Panc1 (cell line): ENCODE measurements at regions not wholly inside any gene's neighbourhood (a gene's known extent, or its start where the extent isn't known, plus 50 kb on each side); places are given as distances from the start of the nearest gene placed in this dataset.

Experiments
- ATAC-seq: fragments of 200-7000 bp; cut with Tn5 transposase; 2 replicates; pipeline ENCODE4 v1.9.1; 2020; ENCODE audit warnings: mild to moderate bottlenecking, moderate library complexity
- BruUV-seq: library from RNA; stranded (reverse); fragments of 400-500 nt; replicated peaks from 2 replicates; lab custom pipeline; 2021; lab: Mats Ljungman, UMichigan
- CTCF ChIA-PET: fragments of 300-600 bp; sonication (Branson Sonifier 250); formaldehyde crosslinking; loops from one replicate; lab custom pipeline; 2022; ENCODE audit warnings: antibody characterized with exemption; lab: Charles Lee
- POLR2A ChIA-PET: fragments of 300-600 bp; sonication (Branson Sonifier 250); formaldehyde crosslinking; loops from one replicate; lab custom pipeline; 2022; ENCODE audit warnings: antibody characterized with exemption; lab: Charles Lee
- DNase-seq: peaks from one replicate; pipeline ENCODE4 v3.0.0-alpha.2; 2010; ENCODE audit warnings: low read depth, low spot score
- H3K27ac ChIP-seq: 2 replicates; pipeline ENCODE4 v1.5.1; 2011; ENCODE audit warnings: mild to moderate bottlenecking, low read length, inconsistent platforms
- H3K27me3 ChIP-seq: fragments of 200-500 bp; sonication (Bioruptor generic); 2 replicates; pipeline ENCODE4 v1.6.0; 2014; ENCODE audit warnings: low read length, inconsistent platforms; ENCODE audit not compliant: control insufficient read depth, insufficient read depth
- H3K36me3 ChIP-seq: fragments of 200-500 bp; sonication (Bioruptor generic); 2 replicates; pipeline ENCODE4 v1.5.1; 2014; ENCODE audit warnings: inconsistent platforms, mild to moderate bottlenecking, low read length, moderate library complexity; ENCODE audit not compliant: control insufficient read depth, insufficient read depth
- H3K4me1 ChIP-seq: 2 replicates; pipeline ENCODE4 v1.5.1; 2011; ENCODE audit warnings: inconsistent platforms, mild to moderate bottlenecking, low read length, moderate library complexity; ENCODE audit not compliant: control insufficient read depth, insufficient read depth
- H3K4me3 ChIP-seq, 2 experiments: 2 replicates each; pipeline ENCODE4 v1.5.1; 2011 to 2012; ENCODE audit warnings: low read depth in 2 of 2, low read length in 2 of 2, mild to moderate bottlenecking in 2 of 2, inconsistent platforms in 1 of 2, moderate library complexity in 1 of 2
- H3K9me3 ChIP-seq: fragments of 200-500 bp; sonication (Bioruptor generic); 2 replicates; pipeline ENCODE4 v1.5.1; 2014; ENCODE audit warnings: low read depth, mild to moderate bottlenecking, inconsistent platforms, low read length, moderate library complexity; ENCODE audit not compliant: control insufficient read depth, insufficient read depth
- POLR2AphosphoS5 ChIP-seq: IDR thresholded peaks from 2 replicates; pipeline ENCODE4 v1.6.1; 2012; ENCODE audit warnings: mild to moderate bottlenecking, low read depth, low read length, moderate library complexity
- SIN3A ChIP-seq: IDR thresholded peaks from 2 replicates; pipeline ENCODE4 v1.6.1; 2012; ENCODE audit warnings: low read depth, mild to moderate bottlenecking, low read length, moderate library complexity, borderline replicate concordance; ENCODE audit not compliant: insufficient read depth
- TCF7L2 ChIP-seq: IDR thresholded peaks from 2 replicates; pipeline ENCODE4 v1.6.1; 2011; ENCODE audit warnings: mild to moderate bottlenecking, low read depth, low read length, inconsistent platforms
- in situ Hi-C: cut with HindIII; loops from 2 replicates; pipeline ENCODE4 v1.10.0; 2016; ENCODE audit warnings: low sequenced_read_pairs, low pct_unique_long_range_greater_than_20kb
- intact Hi-C: fragments of 100-400 bp; cut with micrococcal nuclease; formaldehyde crosslinking; loops from one replicate; pipeline ENCODE4 v1.10.0; 2022; ENCODE audit not compliant: unreplicated experiment
- TF ChIP-seq, protein P1 (sequence below), 2 experiments: IDR thresholded peaks; 2 replicates each; pipeline ENCODE4 v1.6.1; 2011 to 2012; ENCODE audit warnings: low read depth in 2 of 2, control low read depth in 1 of 2, low read length in 1 of 2, mild to moderate bottlenecking in 1 of 2, moderate library complexity in 1 of 2; ENCODE audit not compliant: insufficient read depth in 1 of 2
- TF ChIP-seq, protein P2 (sequence below): fragments of 450-650 bp; IDR thresholded peaks from 2 replicates; pipeline ENCODE4 v1.5.1; 2017; ENCODE audit warnings: mild to moderate bottlenecking

DNA sequence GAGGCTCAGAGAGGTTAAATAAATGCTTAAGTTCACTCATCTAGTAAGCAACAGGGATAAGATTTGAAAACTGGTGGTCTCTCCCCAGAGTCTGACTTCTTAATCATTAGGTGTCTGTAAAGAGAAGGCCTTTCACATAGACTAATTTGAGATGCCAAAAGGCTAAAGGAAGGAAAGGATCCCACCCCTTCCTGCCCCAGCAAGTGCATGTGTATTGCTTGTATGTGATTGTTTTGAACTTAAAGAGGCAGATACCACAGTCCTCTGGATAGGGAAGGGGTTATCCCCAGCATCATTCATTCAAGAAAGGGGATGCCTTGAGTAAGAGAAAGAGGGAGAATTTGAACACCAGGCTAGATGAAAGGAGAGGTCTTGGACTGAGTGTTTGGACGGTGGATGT lies 192.0 kb downstream of the OGFRL1 start:
- in situ Hi-C loops = no loop called here
- POLR2A ChIA-PET = no interaction called here
- TF ChIP-seq POLR2AphosphoS5 (no peak), TCF7L2 (no peak)
- intact Hi-C loops = no loop called here
- Histone ChIP-seq H3K36me3 (no peaks in the 10 kb centered on the region), H3K4me3 (no peak overlapping the region), H3K4me1 (peaks cover 15% of the 10 kb centered on the region), H3K9me3 (no peaks in the 10 kb centered on the region), H3K27ac (no peak overlapping the region), H3K27me3 (no peaks in the 10 kb centered on the region)
- ATAC-seq = no peak
- DNase-seq = no peak
- no TSS peak for BruUV-seq
- CTCF ChIA-PET = interaction anchor here (0.6 to 0.7 kb wide), 2 partner anchors 72 to 96 kb away, joined by 3 read pairs; no protein-coding TSS in a partner anchor

DNA sequence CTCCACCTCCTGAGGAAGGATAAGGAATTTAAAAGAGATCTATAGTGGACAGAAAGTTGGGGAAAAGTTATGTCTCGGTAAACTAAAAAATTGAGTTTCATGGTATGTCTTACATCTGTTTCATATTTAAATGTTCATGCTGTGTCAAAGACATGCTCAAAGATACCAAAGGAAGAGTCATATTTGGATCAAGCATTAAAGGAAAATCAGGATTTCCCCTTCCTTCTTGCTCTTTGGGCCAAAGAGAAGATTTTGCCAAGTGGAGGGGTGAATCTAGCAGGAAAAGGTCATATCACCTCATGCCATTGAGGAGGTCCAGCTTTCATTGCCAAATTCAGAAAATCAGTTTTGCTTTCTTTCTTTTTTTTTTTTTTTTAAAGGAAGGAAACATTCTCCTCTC lies 192.4 kb downstream of the OGFRL1 start:
- TF ChIP-seq SIN3A (no peak), TCF7L2 (no peak), POLR2AphosphoS5 (no peak)
- TF ChIP-seq, protein P1, sequence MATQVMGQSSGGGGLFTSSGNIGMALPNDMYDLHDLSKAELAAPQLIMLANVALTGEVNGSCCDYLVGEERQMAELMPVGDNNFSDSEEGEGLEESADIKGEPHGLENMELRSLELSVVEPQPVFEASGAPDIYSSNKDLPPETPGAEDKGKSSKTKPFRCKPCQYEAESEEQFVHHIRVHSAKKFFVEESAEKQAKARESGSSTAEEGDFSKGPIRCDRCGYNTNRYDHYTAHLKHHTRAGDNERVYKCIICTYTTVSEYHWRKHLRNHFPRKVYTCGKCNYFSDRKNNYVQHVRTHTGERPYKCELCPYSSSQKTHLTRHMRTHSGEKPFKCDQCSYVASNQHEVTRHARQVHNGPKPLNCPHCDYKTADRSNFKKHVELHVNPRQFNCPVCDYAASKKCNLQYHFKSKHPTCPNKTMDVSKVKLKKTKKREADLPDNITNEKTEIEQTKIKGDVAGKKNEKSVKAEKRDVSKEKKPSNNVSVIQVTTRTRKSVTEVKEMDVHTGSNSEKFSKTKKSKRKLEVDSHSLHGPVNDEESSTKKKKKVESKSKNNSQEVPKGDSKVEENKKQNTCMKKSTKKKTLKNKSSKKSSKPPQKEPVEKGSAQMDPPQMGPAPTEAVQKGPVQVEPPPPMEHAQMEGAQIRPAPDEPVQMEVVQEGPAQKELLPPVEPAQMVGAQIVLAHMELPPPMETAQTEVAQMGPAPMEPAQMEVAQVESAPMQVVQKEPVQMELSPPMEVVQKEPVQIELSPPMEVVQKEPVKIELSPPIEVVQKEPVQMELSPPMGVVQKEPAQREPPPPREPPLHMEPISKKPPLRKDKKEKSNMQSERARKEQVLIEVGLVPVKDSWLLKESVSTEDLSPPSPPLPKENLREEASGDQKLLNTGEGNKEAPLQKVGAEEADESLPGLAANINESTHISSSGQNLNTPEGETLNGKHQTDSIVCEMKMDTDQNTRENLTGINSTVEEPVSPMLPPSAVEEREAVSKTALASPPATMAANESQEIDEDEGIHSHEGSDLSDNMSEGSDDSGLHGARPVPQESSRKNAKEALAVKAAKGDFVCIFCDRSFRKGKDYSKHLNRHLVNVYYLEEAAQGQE (IDR thresholded peaks at IDR 0.05; ENCODE audit: insufficient read depth in 1 of 2, low read depth in 2 of 2, low read length in 1 of 2) = no peak
- TF ChIP-seq, protein P2, sequence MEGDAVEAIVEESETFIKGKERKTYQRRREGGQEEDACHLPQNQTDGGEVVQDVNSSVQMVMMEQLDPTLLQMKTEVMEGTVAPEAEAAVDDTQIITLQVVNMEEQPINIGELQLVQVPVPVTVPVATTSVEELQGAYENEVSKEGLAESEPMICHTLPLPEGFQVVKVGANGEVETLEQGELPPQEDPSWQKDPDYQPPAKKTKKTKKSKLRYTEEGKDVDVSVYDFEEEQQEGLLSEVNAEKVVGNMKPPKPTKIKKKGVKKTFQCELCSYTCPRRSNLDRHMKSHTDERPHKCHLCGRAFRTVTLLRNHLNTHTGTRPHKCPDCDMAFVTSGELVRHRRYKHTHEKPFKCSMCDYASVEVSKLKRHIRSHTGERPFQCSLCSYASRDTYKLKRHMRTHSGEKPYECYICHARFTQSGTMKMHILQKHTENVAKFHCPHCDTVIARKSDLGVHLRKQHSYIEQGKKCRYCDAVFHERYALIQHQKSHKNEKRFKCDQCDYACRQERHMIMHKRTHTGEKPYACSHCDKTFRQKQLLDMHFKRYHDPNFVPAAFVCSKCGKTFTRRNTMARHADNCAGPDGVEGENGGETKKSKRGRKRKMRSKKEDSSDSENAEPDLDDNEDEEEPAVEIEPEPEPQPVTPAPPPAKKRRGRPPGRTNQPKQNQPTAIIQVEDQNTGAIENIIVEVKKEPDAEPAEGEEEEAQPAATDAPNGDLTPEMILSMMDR = no peak
- intact Hi-C loops = no loop called here
- ATAC-seq (no peak), DNase-seq (no peak)
- in situ Hi-C loops = no loop called here
- ChIA-PET POLR2A (no interaction called here), CTCF (interaction anchor here (0.6 to 0.7 kb wide), 2 partner anchors 72 to 96 kb away, joined by 3 read pairs; no protein-coding TSS in a partner anchor)
- no peaks in the 10 kb centered on the region for H3K27me3 ChIP-seq
- no peak overlapping the region for H3K4me3 ChIP-seq
- H3K36me3 ChIP-seq = no peaks in the 10 kb centered on the region
- H3K9me3 ChIP-seq = no peaks in the 10 kb centered on the region
- H3K27ac ChIP-seq = no peak overlapping the region
- peaks cover 15% of the 10 kb centered on the region for H3K4me1 ChIP-seq
- no TSS peak for BruUV-seq

DNA sequence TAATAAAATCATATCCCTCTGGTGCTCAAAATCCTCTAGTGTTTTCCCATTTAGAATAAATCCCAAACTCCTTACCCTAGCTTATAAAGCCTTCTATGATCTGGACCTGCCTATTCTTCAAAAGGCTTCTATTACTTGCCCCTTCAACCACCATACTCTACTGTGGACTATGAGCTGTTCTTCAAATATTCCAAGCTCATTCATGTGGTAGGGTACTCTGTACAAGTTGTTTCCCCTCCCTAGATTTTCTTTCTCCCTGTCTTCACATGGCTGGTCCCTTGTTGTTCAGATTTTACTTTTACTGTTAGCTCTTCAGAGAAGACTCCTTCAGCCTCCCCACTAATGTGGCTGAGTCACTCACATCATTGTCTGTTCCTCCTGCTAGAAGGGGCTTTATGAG lies 193.2 kb downstream of the OGFRL1 start:
- Histone ChIP-seq H3K36me3 (no peaks in the 10 kb centered on the region), H3K27ac (no peak overlapping the region; the same call in 1 of the 2 replicates), H3K9me3 (no peaks in the 10 kb centered on the region), H3K4me3 (no peak overlapping the region), H3K27me3 (no peaks in the 10 kb centered on the region), H3K4me1 (peaks cover 15% of the 10 kb centered on the region)
- ATAC-seq (no peak), DNase-seq (no peak)
- intact Hi-C loops = no loop called here
- no TSS peak for BruUV-seq
- ChIA-PET CTCF (no interaction called here), POLR2A (no interaction called here)
- in situ Hi-C loops = no loop called here
- TF ChIP-seq, protein P2 = no peak
- TF ChIP-seq, protein P1 (IDR thresholded peaks at IDR 0.05; ENCODE audit: insufficient read depth in 1 of 2, low read depth in 2 of 2, low read length in 1 of 2) = no peak
- TF ChIP-seq SIN3A (no peak), POLR2AphosphoS5 (no peak), TCF7L2 (no peak)
